Tibial nerve (tissue), 3 donors: ENCODE measurements at regions not wholly inside any gene's neighbourhood (a gene's known extent, or its start where the extent isn't known, plus 50 kb on each side); places are given as distances from the start of the nearest gene placed in this dataset.

Source experiments
- POLR2A ChIP-seq, 2 donors: fragments of 450-650 bp; IDR thresholded peaks; one replicate each; pipeline ENCODE4 v1.6.1; 2017; ENCODE audit warnings: antibody characterized with exemption in 2 of 2, mild to moderate bottlenecking in 2 of 2, moderate library complexity in 2 of 2
- TF ChIP-seq, protein P1 (sequence below), 5 experiments: fragments of 200-600 bp in 3 of 5; fragments of 450-650 bp in 2 of 5; sonication (generic) in 3 of 5; IDR thresholded peaks; one replicate each; pipeline ENCODE4 v1.5.1; 2016 to 2019; ENCODE audit warnings: antibody characterized with exemption in 5 of 5, mild to moderate bottlenecking in 3 of 5, moderate library complexity in 2 of 5

DNA sequence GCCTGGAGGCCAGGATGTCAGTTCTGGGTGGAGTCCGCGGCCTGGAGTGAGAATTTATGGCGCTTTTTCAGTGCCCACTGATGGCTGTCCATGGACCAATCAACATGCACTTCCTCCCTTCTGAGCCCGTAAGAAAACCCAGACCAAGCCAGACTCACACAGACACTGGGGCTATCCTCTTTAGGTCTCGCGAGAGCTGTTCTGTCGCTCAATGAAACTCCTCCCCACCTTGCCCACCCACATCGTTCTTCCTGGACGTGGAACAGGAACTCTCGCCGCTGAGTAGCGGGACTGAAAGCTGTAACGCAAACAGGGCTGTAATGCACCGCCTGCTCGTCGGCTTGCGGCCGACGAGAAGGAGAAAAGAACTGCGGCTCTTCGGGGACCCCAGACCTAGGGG is 833.0 kb upstream of the CADM2 start:
- TF ChIP-seq, protein P1, sequence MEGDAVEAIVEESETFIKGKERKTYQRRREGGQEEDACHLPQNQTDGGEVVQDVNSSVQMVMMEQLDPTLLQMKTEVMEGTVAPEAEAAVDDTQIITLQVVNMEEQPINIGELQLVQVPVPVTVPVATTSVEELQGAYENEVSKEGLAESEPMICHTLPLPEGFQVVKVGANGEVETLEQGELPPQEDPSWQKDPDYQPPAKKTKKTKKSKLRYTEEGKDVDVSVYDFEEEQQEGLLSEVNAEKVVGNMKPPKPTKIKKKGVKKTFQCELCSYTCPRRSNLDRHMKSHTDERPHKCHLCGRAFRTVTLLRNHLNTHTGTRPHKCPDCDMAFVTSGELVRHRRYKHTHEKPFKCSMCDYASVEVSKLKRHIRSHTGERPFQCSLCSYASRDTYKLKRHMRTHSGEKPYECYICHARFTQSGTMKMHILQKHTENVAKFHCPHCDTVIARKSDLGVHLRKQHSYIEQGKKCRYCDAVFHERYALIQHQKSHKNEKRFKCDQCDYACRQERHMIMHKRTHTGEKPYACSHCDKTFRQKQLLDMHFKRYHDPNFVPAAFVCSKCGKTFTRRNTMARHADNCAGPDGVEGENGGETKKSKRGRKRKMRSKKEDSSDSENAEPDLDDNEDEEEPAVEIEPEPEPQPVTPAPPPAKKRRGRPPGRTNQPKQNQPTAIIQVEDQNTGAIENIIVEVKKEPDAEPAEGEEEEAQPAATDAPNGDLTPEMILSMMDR (IDR thresholded peaks at IDR 0.05), result no peak
- TF ChIP-seq POLR2A (IDR thresholded peaks at IDR 0.05), result no peak
